Small intestine (tissue), 7 donors: ENCODE measurements at regions not wholly inside any gene's neighbourhood (a gene's known extent, or its start where the extent isn't known, plus 50 kb on each side); places are given as distances from the start of the nearest gene placed in this dataset.

Experiments used
- DNase-seq, 2 donors: peaks; one replicate each; pipeline versions ENCODE4 v3.0.0 to v3.0.0-alpha.2; 2013
- FAIRE-seq: peaks from 2 replicates; lab custom pipeline; 2012; peaks lifted over from hg19 to GRCh38; lab: Jason Lieb, UNC
- H3K27ac ChIP-seq, 3 donors: one replicate each; pipeline ENCODE4 v1.5.1; 2013; ENCODE audit warnings: low read length in 2 of 3, mild to moderate bottlenecking in 2 of 3, control low read depth in 1 of 3, inconsistent platforms in 1 of 3, low read depth in 1 of 3, moderate library complexity in 1 of 3
- H3K27me3 ChIP-seq, 3 donors: one replicate each; pipeline ENCODE4 v1.6.1; 2013; ENCODE audit warnings: low read length in 3 of 3, inconsistent platforms in 1 of 3; ENCODE audit not compliant: control insufficient read depth in 3 of 3, insufficient read depth in 3 of 3
- H3K36me3 ChIP-seq, 3 donors: one replicate each; pipeline ENCODE4 v1.6.1; 2013; ENCODE audit warnings: low read length in 3 of 3, inconsistent platforms in 1 of 3, low read depth in 1 of 3, mild to moderate bottlenecking in 1 of 3, moderate library complexity in 1 of 3; ENCODE audit not compliant: control insufficient read depth in 3 of 3, insufficient read depth in 2 of 3
- H3K4me1 ChIP-seq, 3 donors: one replicate each; pipeline ENCODE4 v1.6.1; 2013; ENCODE audit warnings: low read length in 2 of 3, inconsistent platforms in 1 of 3, low read depth in 1 of 3, mild to moderate bottlenecking in 1 of 3, moderate library complexity in 1 of 3; ENCODE audit not compliant: control insufficient read depth in 3 of 3, insufficient read depth in 2 of 3
- H3K4me3 ChIP-seq, 3 donors: one replicate each; pipeline ENCODE4 v1.5.1; 2013; ENCODE audit warnings: low read length in 3 of 3, control low read depth in 1 of 3, inconsistent platforms in 1 of 3, low read depth in 1 of 3, mild to moderate bottlenecking in 1 of 3, moderate library complexity in 1 of 3
- H3K9me3 ChIP-seq, 2 donors: one replicate each; pipeline ENCODE4 v1.6.1; 2013; ENCODE audit warnings: low read depth in 1 of 2, low read length in 1 of 2; ENCODE audit not compliant: control insufficient read depth in 2 of 2, insufficient read depth in 1 of 2
- WGBS, 3 donors: extraction: QIAGEN DNeasy Blood & Tissue Kit; methylation state at CpG; one replicate each; pipeline ENCODE4 v1.1.7; 2013; 5-methylcytosine and 5-hydroxymethylcytosine counted together
- donor health status: healthy with polysubstance abuse.
- donor health status: control.
- donor health status: control.
- donor health status: Bipolar disorder and iron deficiency.
- donor health status: healthy.

DNA sequence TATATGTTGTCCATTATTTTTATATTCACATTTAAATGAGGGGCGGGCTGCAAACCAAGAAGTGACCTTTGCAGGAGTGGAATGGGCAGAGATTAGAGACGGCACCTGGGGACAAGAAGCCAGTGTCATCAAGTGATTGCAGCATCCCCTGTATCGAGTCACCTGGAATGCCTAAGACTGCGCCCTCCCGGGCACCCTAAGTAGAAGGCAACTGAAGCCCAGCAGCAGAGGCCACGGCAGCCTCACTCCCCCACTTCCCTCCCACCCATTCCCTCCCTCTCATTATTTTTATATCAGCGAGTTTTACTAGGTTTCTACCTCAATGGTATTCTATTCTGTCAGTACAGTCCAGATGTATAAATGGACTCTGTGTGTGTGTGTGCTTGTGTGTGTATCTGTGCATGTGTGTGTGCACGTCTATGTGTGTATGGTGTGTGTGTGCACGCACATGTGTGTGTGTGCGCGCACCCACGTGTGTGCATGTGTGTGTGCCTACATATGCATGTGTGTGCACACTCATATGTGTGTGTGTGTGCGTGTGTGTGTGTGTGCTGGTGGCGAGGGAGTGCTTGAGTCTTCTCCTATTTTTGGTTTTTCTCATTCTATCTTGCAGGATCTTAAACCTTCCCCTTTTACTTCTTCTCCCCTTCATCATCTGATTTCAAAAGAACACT lies 106.8 kb upstream of the SLC66A3 start:
- Histone ChIP-seq H3K4me1 (no peaks in the 10 kb centered on the region), H3K27ac (no peak overlapping the region), H3K27me3 (peaks cover 0 to 5% (median 0%) of the 10 kb centered on the region in 3 donors), H3K4me3 (no peak overlapping the region), H3K36me3 (no peaks in the 10 kb centered on the region), H3K9me3 (no peaks in the 10 kb centered on the region)
- WGBS, 3 donors = 88 to 90% (median 89%) methylated on average over 14 of the region's 14 CpGs
- no peak for FAIRE-seq
- DNase-seq = no peak

DNA sequence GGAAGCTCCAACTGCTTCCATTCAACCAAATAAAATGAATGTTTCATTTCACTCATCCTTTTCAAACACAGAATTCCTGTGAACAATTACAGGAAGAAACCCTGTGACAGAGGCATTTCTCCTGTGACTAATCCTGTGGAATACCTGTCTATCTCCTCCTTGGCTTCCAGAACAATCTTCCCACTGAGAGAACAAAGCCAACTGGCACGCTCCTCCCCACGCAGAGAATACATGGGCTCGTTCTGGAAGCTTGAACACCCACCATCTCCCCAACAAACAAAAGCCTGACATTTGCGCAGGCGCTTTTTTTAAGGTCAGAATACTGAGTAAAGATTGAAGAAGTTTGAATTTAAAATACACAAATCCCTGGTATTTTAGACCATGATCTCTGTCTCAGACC lies 104.7 kb upstream of the SLC66A3 start:
- no peak for FAIRE-seq
- H3K27me3 ChIP-seq = peaks cover 0 to 3% (median 0%) of the 10 kb centered on the region in 3 donors
- H3K9me3 ChIP-seq = no peaks in the 10 kb centered on the region
- H3K27ac ChIP-seq = no peak overlapping the region
- no peak overlapping the region for H3K4me3 ChIP-seq
- H3K36me3 ChIP-seq = no peaks in the 10 kb centered on the region
- no peaks in the 10 kb centered on the region for H3K4me1 ChIP-seq
- 81 to 86% (median 81%) methylated on average over 5 of the region's 5 CpGs for WGBS, 3 donors
- DNase-seq = no peak

DNA sequence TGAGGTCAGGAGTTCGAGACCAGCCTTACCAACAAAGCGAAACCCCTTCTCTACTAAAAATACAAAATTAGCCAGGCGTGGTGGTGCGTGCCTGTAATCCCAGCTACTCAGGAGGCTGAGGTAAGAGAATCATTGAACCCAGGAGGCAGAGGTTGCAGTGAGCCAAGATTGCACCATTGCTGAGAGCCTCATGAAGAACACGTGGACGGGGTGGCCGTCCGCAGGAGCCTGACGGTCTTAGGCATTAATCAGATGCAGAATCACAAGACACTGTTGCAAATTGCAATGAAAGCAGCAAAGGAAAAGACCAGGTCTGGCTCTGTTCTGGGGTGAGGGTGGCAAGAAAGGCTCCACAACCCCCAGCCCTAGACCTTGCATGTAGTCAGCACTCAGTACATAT lies 104.0 kb upstream of the SLC66A3 start:
- DNase-seq (no peak), FAIRE-seq (no peak)
- Histone ChIP-seq H3K36me3 (no peaks in the 10 kb centered on the region), H3K27me3 (peaks cover 0 to 3% (median 0%) of the 10 kb centered on the region in 3 donors), H3K27ac (no peak overlapping the region), H3K9me3 (no peaks in the 10 kb centered on the region), H3K4me3 (no peak overlapping the region), H3K4me1 (no peaks in the 10 kb centered on the region)
- 91 to 93% (median 93%) methylated on average over 9 of the region's 9 CpGs for WGBS, 3 donors

DNA sequence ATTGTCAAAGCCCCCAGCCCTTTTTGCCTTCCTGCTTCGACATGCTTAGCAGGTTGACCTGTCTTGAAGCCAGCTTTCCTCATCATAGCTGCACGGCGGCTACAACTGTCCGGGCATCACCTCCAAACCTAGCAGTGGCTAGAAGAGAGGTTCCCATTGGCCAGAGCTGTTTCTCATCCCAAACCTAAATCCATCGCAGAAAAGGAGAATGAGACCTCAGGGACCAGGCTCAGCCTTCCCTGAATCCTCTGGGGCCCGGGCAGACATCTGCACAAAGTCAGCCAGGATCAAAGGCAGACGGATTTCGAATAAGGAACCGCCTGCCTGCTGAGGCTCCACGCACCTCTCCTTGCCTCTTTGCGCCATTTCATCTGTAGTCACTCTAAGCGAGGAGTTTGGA lies 101.7 kb upstream of the SLC66A3 start:
- H3K27me3 ChIP-seq = peaks cover 0 to 3% (median 0%) of the 10 kb centered on the region in 3 donors
- H3K9me3 ChIP-seq = no peaks in the 10 kb centered on the region
- H3K4me1 ChIP-seq = no peaks in the 10 kb centered on the region
- 89 to 92% (median 89%) methylated on average over 12 of the region's 12 CpGs for WGBS, 3 donors
- H3K36me3 ChIP-seq = no peaks in the 10 kb centered on the region
- FAIRE-seq (no peak), DNase-seq (no peak)
- no peak overlapping the region for H3K27ac ChIP-seq
- H3K4me3 ChIP-seq = no peak overlapping the region

DNA sequence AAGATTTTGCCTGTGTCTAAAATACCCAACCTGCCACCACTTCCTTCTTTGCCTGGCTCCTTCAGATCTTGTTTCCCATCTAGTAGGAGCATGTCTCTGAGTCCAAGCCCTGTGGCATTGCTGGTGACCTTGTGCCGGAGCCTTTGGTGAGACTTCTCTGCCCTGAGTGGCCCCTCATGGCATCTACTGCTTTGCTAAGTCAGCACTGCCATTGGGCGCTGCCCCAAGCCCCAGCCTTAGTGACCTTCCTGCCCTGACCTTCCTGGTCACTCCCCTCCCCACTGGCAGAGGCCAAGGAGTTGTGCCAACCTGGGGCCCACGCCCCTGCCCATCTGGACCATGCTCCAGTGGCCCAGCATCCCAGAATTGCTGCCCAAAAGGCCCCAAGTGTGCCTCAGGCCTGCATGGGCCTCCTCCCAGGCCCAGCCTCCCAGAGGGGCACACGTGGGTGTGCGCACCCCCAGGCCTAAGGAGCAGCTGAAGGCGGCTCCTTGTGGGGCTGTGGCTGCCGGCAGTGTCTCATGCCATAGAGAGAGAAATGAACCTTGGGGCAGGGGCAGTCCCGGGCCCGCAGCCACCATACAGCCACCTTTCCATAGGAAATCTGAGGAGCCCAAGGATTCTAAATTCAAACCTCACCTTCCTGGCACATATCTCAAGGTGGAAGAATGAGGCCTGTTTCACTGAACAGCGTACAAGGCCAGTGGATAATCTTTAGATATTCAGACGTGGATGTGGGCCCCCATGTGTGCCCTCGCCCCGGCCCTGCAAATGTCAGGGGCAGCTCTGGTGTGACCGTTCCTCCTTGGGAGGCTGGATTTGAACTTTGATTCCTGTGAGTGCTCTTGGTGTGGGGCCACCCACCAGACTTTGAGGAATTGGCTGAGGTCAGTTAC lies 100.2 kb upstream of the SLC66A3 start:
- H3K4me1 ChIP-seq = no peaks in the 10 kb centered on the region
- FAIRE-seq = no peak
- 79 to 88% (median 82%) methylated on average over 14 of the region's 14 CpGs for WGBS, 3 donors

DNA sequence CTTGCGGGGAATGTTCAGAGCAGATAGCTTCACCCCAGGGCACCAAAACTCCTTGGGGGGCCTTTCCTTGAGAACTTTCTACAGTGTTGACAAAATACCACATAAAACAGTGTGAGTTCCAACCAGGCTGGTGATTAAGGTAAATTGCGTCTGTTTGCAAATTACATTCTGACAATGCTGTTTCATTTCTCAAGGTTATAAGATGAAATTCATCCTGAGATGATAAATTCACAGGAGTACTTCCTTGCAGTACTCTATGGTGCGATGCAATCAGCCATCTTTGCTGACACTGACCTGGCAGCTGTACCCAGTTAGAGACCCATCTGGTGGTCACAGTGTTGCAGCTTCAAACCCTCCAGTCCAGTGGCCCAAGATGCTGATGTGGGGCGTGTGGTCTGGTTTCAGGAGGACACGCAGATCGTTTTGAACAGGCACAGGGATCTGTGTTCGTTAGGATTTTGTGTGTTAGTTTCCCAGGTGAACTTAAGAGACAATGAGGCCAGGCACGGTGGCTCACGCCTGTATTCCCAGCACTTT lies 99.5 kb upstream of the SLC66A3 start:
- no peaks in the 10 kb centered on the region for H3K36me3 ChIP-seq
- no peak overlapping the region for H3K27ac ChIP-seq
- H3K4me3 ChIP-seq = no peak overlapping the region
- WGBS, 3 donors = 92 to 93% (median 92%) methylated on average over 9 of the region's 9 CpGs
- DNase-seq (no peak), FAIRE-seq (no peak)
- no peaks in the 10 kb centered on the region for H3K4me1 ChIP-seq
- no peaks in the 10 kb centered on the region for H3K9me3 ChIP-seq
- H3K27me3 ChIP-seq = peaks cover 0 to 3% (median 0%) of the 10 kb centered on the region in 3 donors

More for the DNA sequence above, 100.2 kb upstream of the SLC66A3 start:
- no peak overlapping the region for H3K27ac ChIP-seq
- H3K27me3 ChIP-seq = peaks cover 0 to 3% (median 0%) of the 10 kb centered on the region in 3 donors
- DNase-seq = no peak
- H3K36me3 ChIP-seq = no peaks in the 10 kb centered on the region
- H3K9me3 ChIP-seq = no peaks in the 10 kb centered on the region
- no peak overlapping the region for H3K4me3 ChIP-seq

DNA sequence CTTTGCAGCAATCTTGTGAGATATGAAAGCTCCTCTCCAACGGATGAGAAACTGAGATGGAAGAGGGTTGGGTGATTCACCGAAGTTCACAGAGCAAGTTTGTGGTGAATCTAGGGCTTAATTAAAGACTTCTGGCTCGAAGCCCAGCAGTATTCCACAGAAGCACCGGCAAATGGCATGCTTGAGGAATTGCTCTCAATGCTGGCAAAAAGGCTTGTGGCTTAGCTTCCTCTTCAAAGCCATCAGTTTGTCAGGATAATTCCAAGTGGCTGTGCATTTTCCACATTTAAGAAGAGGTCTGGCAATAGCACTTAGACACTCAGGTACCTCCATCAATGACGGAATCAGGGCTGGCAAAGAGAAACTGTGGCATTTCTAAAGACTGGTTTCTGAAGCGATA lies 98.7 kb upstream of the SLC66A3 start:
- WGBS, 3 donors = 55 to 60% (median 60%) methylated on average over 6 of the region's 6 CpGs
- FAIRE-seq (no peak), DNase-seq (no peak)
- Histone ChIP-seq H3K4me1 (no peaks in the 10 kb centered on the region), H3K27ac (no peak overlapping the region), H3K9me3 (no peaks in the 10 kb centered on the region), H3K27me3 (no peaks in the 10 kb centered on the region), H3K4me3 (no peak overlapping the region), H3K36me3 (no peaks in the 10 kb centered on the region)

DNA sequence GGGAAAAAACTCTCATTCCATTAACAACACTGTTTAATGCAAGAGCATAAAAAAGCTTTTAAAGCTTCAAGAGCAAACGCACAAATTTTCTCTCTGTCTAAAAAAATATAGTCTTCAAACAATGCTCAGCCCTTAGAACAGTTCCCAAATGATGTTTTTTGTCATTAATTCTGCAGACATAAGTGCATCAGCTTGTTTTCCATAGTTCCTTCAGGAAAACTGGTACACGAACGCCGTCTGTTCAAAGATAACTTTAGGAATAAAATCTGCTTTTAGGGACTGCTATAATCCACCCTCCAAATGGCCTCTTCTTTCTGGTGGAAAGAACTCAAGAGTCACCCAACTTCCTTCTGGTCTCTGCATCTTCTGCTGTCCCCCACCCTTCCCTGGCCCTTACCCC lies 98.2 kb upstream of the SLC66A3 start:
- Histone ChIP-seq H3K4me3 (no peak overlapping the region), H3K27ac (no peak overlapping the region), H3K9me3 (no peaks in the 10 kb centered on the region), H3K27me3 (no peaks in the 10 kb centered on the region), H3K4me1 (no peaks in the 10 kb centered on the region), H3K36me3 (no peaks in the 10 kb centered on the region)
- WGBS, 3 donors = 76 to 87% (median 86%) methylated on average over 4 of the region's 4 CpGs
- FAIRE-seq (no peak), DNase-seq (no peak)
